KMS-11 (cell line): ENCODE measurements at regions not wholly inside any gene's neighbourhood (a gene's known extent, or its start where the extent isn't known, plus 50 kb on each side); places are given as distances from the start of the nearest gene placed in this dataset.

Experiments
- H2AFZ ChIP-seq: fragments of 200-600 bp; sonication (generic); 2 replicates; pipeline ENCODE4 v1.6.1; 2016; ENCODE audit warnings: antibody characterized with exemption, mixed run types, low read depth
- H3K27ac ChIP-seq: fragments of 200-600 bp; sonication (generic); 2 replicates; pipeline ENCODE4 v1.6.1; 2016; ENCODE audit warnings: mild to moderate bottlenecking, mixed run types
- H3K27me3 ChIP-seq: fragments of 200-600 bp; sonication (generic); 2 replicates; pipeline ENCODE4 v1.6.1; 2017; ENCODE audit warnings: mild to moderate bottlenecking, low read depth, mixed run types, moderate library complexity; ENCODE audit not compliant: insufficient read depth
- H3K36me3 ChIP-seq: fragments of 200-600 bp; sonication (generic); 2 replicates; pipeline ENCODE4 v1.6.1; 2017; ENCODE audit warnings: mild to moderate bottlenecking, mixed run types; ENCODE audit not compliant: insufficient read depth
- H3K4me1 ChIP-seq: fragments of 200-600 bp; sonication (generic); 2 replicates; pipeline ENCODE4 v1.6.1; 2016; ENCODE audit warnings: mild to moderate bottlenecking, low read depth, mixed run types; ENCODE audit not compliant: poor library complexity, severe bottlenecking
- H3K4me2 ChIP-seq: fragments of 200-600 bp; sonication (generic); 2 replicates; pipeline ENCODE4 v1.7.0; 2016; ENCODE audit warnings: mild to moderate bottlenecking, mixed run types
- H3K4me3 ChIP-seq: fragments of 200-600 bp; sonication (generic); IDR thresholded peaks from 2 replicates; pipeline ENCODE4 v1.6.1; 2017; ENCODE audit warnings: low read depth, low read length, mixed read lengths; ENCODE audit not compliant: insufficient read depth
- H3K79me2 ChIP-seq: fragments of 200-600 bp; sonication (generic); 2 replicates; pipeline ENCODE4 v1.6.1; 2016; ENCODE audit warnings: low read depth, mixed run types; ENCODE audit not compliant: insufficient read depth
- H3K9ac ChIP-seq: fragments of 200-600 bp; sonication (generic); 2 replicates; pipeline ENCODE4 v1.6.1; 2016; ENCODE audit warnings: mild to moderate bottlenecking, mixed run types
- H4K20me1 ChIP-seq: fragments of 200-600 bp; sonication (generic); 2 replicates; pipeline ENCODE4 v1.6.1; 2016; ENCODE audit warnings: mild to moderate bottlenecking, mixed run types; ENCODE audit not compliant: insufficient read depth
- CTCF ChIP-seq: fragments of 200-600 bp; sonication (generic); conservative IDR thresholded peaks from 2 replicates; pipeline ENCODE4 v1.6.1; 2017; ENCODE audit warnings: low read depth, mild to moderate bottlenecking, antibody characterized with exemption, low read length, moderate library complexity, mixed read lengths

DNA sequence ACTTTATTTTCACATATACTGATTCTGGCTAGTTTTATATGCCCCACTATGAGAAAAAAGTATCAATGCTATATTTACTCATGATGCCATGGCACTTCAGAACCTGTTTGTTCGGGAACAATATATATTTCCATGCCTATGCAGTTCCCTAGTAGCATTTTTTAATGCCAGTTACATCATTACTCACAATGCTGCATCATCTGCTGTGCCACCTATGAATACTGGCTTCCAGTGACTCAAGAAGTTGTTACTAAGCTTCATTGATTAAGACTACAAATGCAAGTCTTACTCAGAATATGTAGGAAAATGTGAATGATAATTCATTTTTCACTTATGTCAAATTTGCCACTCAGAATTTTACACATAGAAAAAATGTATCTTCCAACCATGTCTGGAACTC lies 97.9 kb downstream of the MAFB start:
- no peak overlapping the region for H3K4me3 ChIP-seq
- no peak overlapping the region for H3K9ac ChIP-seq
- H3K4me1 ChIP-seq: no peaks in the 10 kb centered on the region
- no peak overlapping the region for H3K4me2 ChIP-seq
- TF ChIP-seq CTCF: no peak
- no peaks in the 10 kb centered on the region for H3K27me3 ChIP-seq
- H2AFZ ChIP-seq: no peak overlapping the region
- no peaks in the 10 kb centered on the region for H3K36me3 ChIP-seq
- no peaks in the 10 kb centered on the region for H4K20me1 ChIP-seq
- no peaks in the 10 kb centered on the region for H3K79me2 ChIP-seq
- no peak overlapping the region for H3K27ac ChIP-seq

GRCh38 chr20:40589581-40589980 lies 99.5 kb downstream of the MAFB start:
- TF ChIP-seq CTCF: no peak

DNA sequence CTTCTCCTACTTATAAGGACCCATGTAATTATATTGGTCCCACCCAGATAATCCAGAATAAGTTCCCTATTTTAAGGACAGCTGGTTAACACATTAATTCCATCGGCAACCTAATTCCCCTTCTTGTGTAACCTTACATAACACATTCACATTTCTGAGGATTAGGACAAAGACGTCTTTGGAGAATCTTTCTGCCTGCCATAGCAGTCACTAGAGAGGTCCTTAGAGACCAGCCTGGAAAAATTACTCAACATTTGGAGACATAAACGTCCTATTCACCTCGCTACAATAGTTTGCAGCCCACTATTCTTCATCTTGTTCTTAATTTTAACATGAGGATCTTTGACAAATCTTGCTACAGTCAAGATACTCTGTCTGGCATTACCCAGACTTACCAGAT lies 100.1 kb downstream of the MAFB start:
- Histone ChIP-seq H3K4me2 (no peak overlapping the region), H3K4me1 (no peaks in the 10 kb centered on the region), H3K79me2 (no peaks in the 10 kb centered on the region), H3K27ac (no peak overlapping the region), H3K36me3 (no peaks in the 10 kb centered on the region), H3K27me3 (no peaks in the 10 kb centered on the region), H3K4me3 (no peak overlapping the region), H2AFZ (no peak overlapping the region), H3K9ac (no peak overlapping the region), H4K20me1 (no peaks in the 10 kb centered on the region)
- no peak for TF ChIP-seq CTCF

More at GRCh38 chr20:40589581-40589980, 99.5 kb downstream of the MAFB start:
- no peak overlapping the region for H3K4me3 ChIP-seq
- no peaks in the 10 kb centered on the region for H3K36me3 ChIP-seq
- no peaks in the 10 kb centered on the region for H3K4me1 ChIP-seq
- no peak overlapping the region for H3K4me2 ChIP-seq
- H2AFZ ChIP-seq: no peak overlapping the region
- no peaks in the 10 kb centered on the region for H4K20me1 ChIP-seq
- no peak overlapping the region for H3K27ac ChIP-seq
- no peak overlapping the region for H3K9ac ChIP-seq
- H3K79me2 ChIP-seq: no peaks in the 10 kb centered on the region
- no peaks in the 10 kb centered on the region for H3K27me3 ChIP-seq

DNA sequence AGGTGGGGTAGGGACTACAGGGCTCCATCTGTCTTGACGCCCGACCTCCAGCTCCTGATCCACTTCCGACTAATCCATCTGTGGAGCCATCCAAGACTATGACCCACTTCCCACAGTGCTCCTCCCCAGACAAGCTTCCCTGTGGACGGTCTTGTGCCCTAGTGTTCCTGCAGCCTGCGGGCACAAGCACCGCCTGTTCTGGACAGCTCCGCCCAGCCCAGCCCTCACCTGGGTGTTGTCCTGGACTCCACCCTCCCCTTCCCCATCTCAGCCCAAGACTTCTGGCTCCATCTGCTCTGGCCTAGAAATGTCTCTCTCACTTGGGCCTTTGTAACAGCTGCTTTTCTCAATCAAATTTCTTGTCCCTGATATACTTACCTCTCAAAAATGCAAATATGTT lies 102.0 kb downstream of the MAFB start:
- H3K27me3 ChIP-seq: no peaks in the 10 kb centered on the region
- TF ChIP-seq CTCF: no peak
- H3K79me2 ChIP-seq: no peaks in the 10 kb centered on the region

More for the DNA sequence above, 102.0 kb downstream of the MAFB start:
- no peak overlapping the region for H3K27ac ChIP-seq
- H4K20me1 ChIP-seq: no peaks in the 10 kb centered on the region
- H2AFZ ChIP-seq: no peak overlapping the region
- no peaks in the 10 kb centered on the region for H3K36me3 ChIP-seq
- no peak overlapping the region for H3K4me2 ChIP-seq
- no peak overlapping the region for H3K9ac ChIP-seq
- H3K4me1 ChIP-seq: no peaks in the 10 kb centered on the region
- H3K4me3 ChIP-seq: no peak overlapping the region
